Progenitor cell of endocrine pancreas (in vitro differentiated cells): ENCODE measurements at regions not wholly inside any gene's neighbourhood (a gene's known extent, or its start where the extent isn't known, plus 50 kb on each side); places are given as distances from the start of the nearest gene placed in this dataset.

Experiments
- DNase-seq: peaks from one replicate; pipeline ENCODE4 v3.0.0; 2021; ENCODE audit warnings: low spot score; ENCODE audit not compliant: unreplicated experiment
- H3K27ac Mint-ChIP-seq: 2 replicates; pipeline ENCODE4 v1.8.0; 2021; ENCODE audit warnings: mild to moderate bottlenecking, moderate library complexity, mixed read lengths
- H3K27me3 Mint-ChIP-seq: 2 replicates; pipeline ENCODE4 v1.8.0; 2021; ENCODE audit warnings: mixed read lengths
- H3K36me3 Mint-ChIP-seq: 2 replicates; pipeline ENCODE4 v1.8.0; 2022; ENCODE audit warnings: mixed read lengths; ENCODE audit not compliant: insufficient read depth
- H3K4me1 Mint-ChIP-seq: 2 replicates; pipeline ENCODE4 v1.8.0; 2021; ENCODE audit warnings: low read depth, mixed read lengths
- H3K4me3 Mint-ChIP-seq: 2 replicates; pipeline ENCODE4 v1.8.0; 2021; ENCODE audit warnings: low read depth, mild to moderate bottlenecking, moderate library complexity, mixed read lengths
- H3K9me3 Mint-ChIP-seq: 2 replicates; pipeline ENCODE4 v1.8.0; 2021; ENCODE audit warnings: low read depth, mixed read lengths
- TF ChIP-seq, protein P1 (sequence below): fragments of 200-600 bp; sonication (generic); IDR thresholded peaks from one replicate; pipeline ENCODE4 v1.5.0; 2021; ENCODE audit warnings: antibody characterized with exemption, mild to moderate bottlenecking; ENCODE audit not compliant: unreplicated experiment

- TF ChIP-seq, protein P1, sequence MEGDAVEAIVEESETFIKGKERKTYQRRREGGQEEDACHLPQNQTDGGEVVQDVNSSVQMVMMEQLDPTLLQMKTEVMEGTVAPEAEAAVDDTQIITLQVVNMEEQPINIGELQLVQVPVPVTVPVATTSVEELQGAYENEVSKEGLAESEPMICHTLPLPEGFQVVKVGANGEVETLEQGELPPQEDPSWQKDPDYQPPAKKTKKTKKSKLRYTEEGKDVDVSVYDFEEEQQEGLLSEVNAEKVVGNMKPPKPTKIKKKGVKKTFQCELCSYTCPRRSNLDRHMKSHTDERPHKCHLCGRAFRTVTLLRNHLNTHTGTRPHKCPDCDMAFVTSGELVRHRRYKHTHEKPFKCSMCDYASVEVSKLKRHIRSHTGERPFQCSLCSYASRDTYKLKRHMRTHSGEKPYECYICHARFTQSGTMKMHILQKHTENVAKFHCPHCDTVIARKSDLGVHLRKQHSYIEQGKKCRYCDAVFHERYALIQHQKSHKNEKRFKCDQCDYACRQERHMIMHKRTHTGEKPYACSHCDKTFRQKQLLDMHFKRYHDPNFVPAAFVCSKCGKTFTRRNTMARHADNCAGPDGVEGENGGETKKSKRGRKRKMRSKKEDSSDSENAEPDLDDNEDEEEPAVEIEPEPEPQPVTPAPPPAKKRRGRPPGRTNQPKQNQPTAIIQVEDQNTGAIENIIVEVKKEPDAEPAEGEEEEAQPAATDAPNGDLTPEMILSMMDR = no peak
- H3K9me3 Mint-ChIP-seq = no peaks in the 10 kb centered on the region
- no peaks in the 10 kb centered on the region for H3K36me3 Mint-ChIP-seq
Observed at GRCh38 chr4:124288706-124289486, 423.6 kb downstream of the ANKRD50 start.

DNA sequence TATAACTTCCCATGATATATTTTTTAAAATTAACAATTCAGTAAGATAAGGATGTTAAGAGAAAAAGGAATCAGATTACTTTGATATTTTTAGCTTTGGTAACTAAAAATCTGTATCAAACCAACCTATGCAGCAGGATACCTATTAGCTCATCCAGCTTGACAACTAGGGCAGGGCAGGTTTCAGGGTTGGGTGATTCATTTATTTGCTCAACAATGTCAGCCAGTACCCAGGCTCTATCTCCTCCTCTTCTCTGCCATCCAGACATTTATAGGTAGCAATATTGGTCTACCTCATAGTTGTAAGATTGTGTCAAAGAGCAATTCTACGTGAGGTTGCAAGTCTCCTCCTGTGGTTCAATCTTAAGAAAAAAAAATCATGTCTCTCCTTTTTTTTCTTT lies 421.9 kb downstream of the ANKRD50 start:
- Mint-ChIP-seq H3K4me1 (no peaks in the 10 kb centered on the region), H3K27me3 (no peaks in the 10 kb centered on the region), H3K36me3 (no peaks in the 10 kb centered on the region), H3K9me3 (no peaks in the 10 kb centered on the region), H3K4me3 (no peak overlapping the region), H3K27ac (no peak overlapping the region)
- TF ChIP-seq, protein P1 = no peak
- no peak for DNase-seq

More at GRCh38 chr4:124288706-124289486, 423.6 kb downstream of the ANKRD50 start:
- DNase-seq = no peak
- Mint-ChIP-seq H3K27me3 (no peaks in the 10 kb centered on the region), H3K27ac (no peak overlapping the region), H3K4me3 (no peak overlapping the region), H3K4me1 (no peaks in the 10 kb centered on the region)

- TF ChIP-seq, protein P1 = no peak
- no peak overlapping the region for H3K4me3 Mint-ChIP-seq
- no peaks in the 10 kb centered on the region for H3K4me1 Mint-ChIP-seq
- H3K27ac Mint-ChIP-seq = no peak overlapping the region
- DNase-seq = no peak
- H3K9me3 Mint-ChIP-seq = no peaks in the 10 kb centered on the region
- no peaks in the 10 kb centered on the region for H3K27me3 Mint-ChIP-seq
- H3K36me3 Mint-ChIP-seq = no peaks in the 10 kb centered on the region
Observed at GRCh38 chr4:124295413-124295812, 417.1 kb downstream of the ANKRD50 start.

- Mint-ChIP-seq H3K4me3 (no peak overlapping the region), H3K36me3 (no peaks in the 10 kb centered on the region), H3K4me1 (no peaks in the 10 kb centered on the region), H3K27ac (no peak overlapping the region), H3K9me3 (no peaks in the 10 kb centered on the region), H3K27me3 (no peaks in the 10 kb centered on the region)
- DNase-seq = no peak
- TF ChIP-seq, protein P1 = no peak
Observed at GRCh38 chr4:124304941-124305340, 407.6 kb downstream of the ANKRD50 start.

- H3K27me3 Mint-ChIP-seq = no peaks in the 10 kb centered on the region
- H3K4me1 Mint-ChIP-seq = no peaks in the 10 kb centered on the region
- no peak overlapping the region for H3K4me3 Mint-ChIP-seq
- H3K36me3 Mint-ChIP-seq = no peaks in the 10 kb centered on the region
- TF ChIP-seq, protein P1 = no peak
- no peaks in the 10 kb centered on the region for H3K9me3 Mint-ChIP-seq
- no peak overlapping the region for H3K27ac Mint-ChIP-seq
- no peak for DNase-seq
Observed at GRCh38 chr4:124306352-124306751, 406.2 kb downstream of the ANKRD50 start.
